ENCODE measurements at regions not wholly inside any gene's neighbourhood (a gene's known extent, or its start where the extent isn't known, plus 50 kb on each side); places are given as distances from the start of the nearest gene placed in this dataset.

- DNase-seq, result no peak
Measured at GRCh38 chr2:120829633-120830025, 94.0 kb downstream of the GLI2 start.

- DNase-seq, result no peak
Measured at GRCh38 chr2:120830096-120830830, 94.6 kb downstream of the GLI2 start.

- no peak for DNase-seq
Measured at GRCh38 chr2:120831086-120831485, 95.4 kb downstream of the GLI2 start.

- DNase-seq, result no peak
Measured at GRCh38 chr2:120831891-120832290, 96.2 kb downstream of the GLI2 start.

- no peak for DNase-seq
Measured at GRCh38 chr2:120832296-120833070, 96.8 kb downstream of the GLI2 start.

- DNase-seq, result no peak
Measured at GRCh38 chr2:120833127-120833675, 97.5 kb downstream of the GLI2 start.

- no peak for DNase-seq
Measured at GRCh38 chr2:120834206-120834605, 98.5 kb downstream of the GLI2 start.

- no peak for DNase-seq
Measured at GRCh38 chr2:120836281-120836680, 100.6 kb downstream of the GLI2 start.

- no peak for DNase-seq
Measured at GRCh38 chr2:120840795-120841487, 105.3 kb downstream of the GLI2 start.

GRCh38 chr2:120842456-120843439 lies 107.1 kb downstream of the GLI2 start:
- DNase-seq, result no peak

- no peak for DNase-seq
Measured at GRCh38 chr2:120844070-120844738, 108.5 kb downstream of the GLI2 start.

GRCh38 chr2:120845277-120845676 lies 109.6 kb downstream of the GLI2 start:
- no peak for DNase-seq

GRCh38 chr2:120846406-120847095 lies 110.9 kb downstream of the GLI2 start:
- DNase-seq, result no peak

GRCh38 chr2:120847700-120848321 lies 112.1 kb downstream of the GLI2 start:
- DNase-seq, result peak; percentile 28

GRCh38 chr2:120849278-120849677 lies 113.6 kb downstream of the GLI2 start:
- no peak for DNase-seq

- no peak for DNase-seq
Measured at GRCh38 chr2:120850551-120850950, 114.9 kb downstream of the GLI2 start.

- DNase-seq, result no peak
Measured at GRCh38 chr2:120851116-120851773, 115.6 kb downstream of the GLI2 start.

GRCh38 chr2:120852200-120852815 lies 116.6 kb downstream of the GLI2 start:
- no peak for DNase-seq

- DNase-seq, result no peak
Measured at GRCh38 chr2:120853306-120854013, 117.8 kb downstream of the GLI2 start.
